ENCODE measurements at regions not wholly inside any gene's neighbourhood (a gene's known extent, or its start where the extent isn't known, plus 50 kb on each side); places are given as distances from the start of the nearest gene placed in this dataset.

- no peak overlapping the region for H2AFZ ChIP-seq (ENCODE audit: control insufficient read depth, low read length)
- TF ChIP-seq CTCF (optimal IDR thresholded peaks at IDR 0.05 in 1 of 3, IDR thresholded peaks at IDR 0.05 in 1 of 3, conservative IDR thresholded peaks at IDR 0.05 in 1 of 3; ENCODE audit: extremely low read depth in 1 of 3, insufficient read depth in 2 of 3, low read length in 3 of 3), result no peak
- no peak for TF ChIP-seq EZH2 (IDR thresholded peaks at IDR 0.05; ENCODE audit: low read length)
- no peak for FAIRE-seq
- no peaks in the 10 kb centered on the region for H3K27me3 ChIP-seq (ENCODE audit: control insufficient read depth, extremely low read depth, insufficient read depth, low read length)
- no peaks in the 10 kb centered on the region for H4K20me1 ChIP-seq (ENCODE audit: control insufficient read depth, extremely low read depth, insufficient read depth, low read length)
- H3K9me1 ChIP-seq (ENCODE audit: control insufficient read depth, extremely low read depth, insufficient read depth, low read length), result no peaks in the 10 kb centered on the region
- H3K4me2 ChIP-seq (ENCODE audit: control insufficient read depth, extremely low read depth, insufficient read depth, low read depth, low read length), result no peak overlapping the region
- no peaks in the 10 kb centered on the region for H3K9me3 ChIP-seq (ENCODE audit: control insufficient read depth, low read depth, low read length)
- no peaks in the 10 kb centered on the region for H3K36me3 ChIP-seq (ENCODE audit: control insufficient read depth in 2 of 2, extremely low read depth in 1 of 2, insufficient read depth in 2 of 2, low read length in 2 of 2)
- H3K9ac ChIP-seq (ENCODE audit: control insufficient read depth, extremely low read depth, insufficient read depth, low read length), result no peak overlapping the region
- H3K27ac ChIP-seq (ENCODE audit: control insufficient read depth, insufficient read depth, low read length), result no peak overlapping the region
- H3K79me2 ChIP-seq (ENCODE audit: control insufficient read depth, insufficient read depth, low read length), result no peaks in the 10 kb centered on the region
- H3K4me3 ChIP-seq (ENCODE audit: control insufficient read depth in 2 of 3, extremely low read depth in 1 of 3, insufficient read depth in 2 of 3, low read depth in 1 of 3, low read length in 3 of 3), result no peak overlapping the region
- dilution Hi-C loops (cut with MboI; ENCODE audit: extremely low pct_ligation_motif_present, low sequenced_read_pairs), result no loop called here
- no peaks in the 10 kb centered on the region for H3K4me1 ChIP-seq (ENCODE audit: control insufficient read depth, extremely low read depth, insufficient read depth, low read length)
- no peak for DNase-seq (ENCODE audit: low read depth, low spot score)
Observed at GRCh38 chr1:165025805-165026204, 330.7 kb downstream of the LMX1A start.

GRCh38 chr1:165014753-165015152 is 341.8 kb downstream of the LMX1A start:
- no peak overlapping the region for H3K9ac ChIP-seq (ENCODE audit: control insufficient read depth, extremely low read depth, insufficient read depth, low read length)
- H3K4me3 ChIP-seq (ENCODE audit: control insufficient read depth in 2 of 3, extremely low read depth in 1 of 3, insufficient read depth in 2 of 3, low read depth in 1 of 3, low read length in 3 of 3), result no peak overlapping the region
- H3K27ac ChIP-seq (ENCODE audit: control insufficient read depth, insufficient read depth, low read length), result no peak overlapping the region
- no peaks in the 10 kb centered on the region for H3K79me2 ChIP-seq (ENCODE audit: control insufficient read depth, insufficient read depth, low read length)
- no peaks in the 10 kb centered on the region for H3K9me3 ChIP-seq (ENCODE audit: control insufficient read depth, low read depth, low read length)
- no peaks in the 10 kb centered on the region for H3K9me1 ChIP-seq (ENCODE audit: control insufficient read depth, extremely low read depth, insufficient read depth, low read length)
- H3K4me1 ChIP-seq (ENCODE audit: control insufficient read depth, extremely low read depth, insufficient read depth, low read length), result no peaks in the 10 kb centered on the region
- no peak overlapping the region for H2AFZ ChIP-seq (ENCODE audit: control insufficient read depth, low read length)
- DNase-seq (ENCODE audit: low read depth, low spot score) (no peak), FAIRE-seq (no peak)
- TF ChIP-seq CTCF (optimal IDR thresholded peaks at IDR 0.05 in 1 of 3, IDR thresholded peaks at IDR 0.05 in 1 of 3, conservative IDR thresholded peaks at IDR 0.05 in 1 of 3; ENCODE audit: extremely low read depth in 1 of 3, insufficient read depth in 2 of 3, low read length in 3 of 3) (no peak), EZH2 (IDR thresholded peaks at IDR 0.05; ENCODE audit: low read length) (no peak)
- dilution Hi-C loops (cut with MboI; ENCODE audit: extremely low pct_ligation_motif_present, low sequenced_read_pairs), result no loop called here
- no peaks in the 10 kb centered on the region for H3K36me3 ChIP-seq (ENCODE audit: control insufficient read depth in 2 of 2, extremely low read depth in 1 of 2, insufficient read depth in 2 of 2, low read length in 2 of 2)
- no peak overlapping the region for H3K4me2 ChIP-seq (ENCODE audit: control insufficient read depth, extremely low read depth, insufficient read depth, low read depth, low read length)
- no peaks in the 10 kb centered on the region for H3K27me3 ChIP-seq (ENCODE audit: control insufficient read depth, extremely low read depth, insufficient read depth, low read length)
- H4K20me1 ChIP-seq (ENCODE audit: control insufficient read depth, extremely low read depth, insufficient read depth, low read length), result no peaks in the 10 kb centered on the region

Data from keratinocyte (primary cell).